Endothelial cell of umbilical vein (primary cell): ENCODE measurements at regions not wholly inside any gene's neighbourhood (a gene's known extent, or its start where the extent isn't known, plus 50 kb on each side); places are given as distances from the start of the nearest gene placed in this dataset.

Experiments
- EZH2 ChIP-seq: IDR thresholded peaks from 2 replicates; pipeline ENCODE4 v1.6.1; 2012; ENCODE audit warnings: borderline replicate concordance, low read depth, mild to moderate bottlenecking, moderate library complexity, low read length, inconsistent platforms; ENCODE audit not compliant: severe bottlenecking
- GATA2 ChIP-seq: IDR thresholded peaks from 2 replicates; pipeline ENCODE4 v1.7.0; 2011; ENCODE audit warnings: low read depth, mild to moderate bottlenecking, moderate library complexity, mixed read lengths, low read length; ENCODE audit not compliant: insufficient read length, insufficient read depth
- MAX ChIP-seq: IDR thresholded peaks from 2 replicates; pipeline ENCODE4 v1.6.1; 2011; ENCODE audit not compliant: insufficient read depth, insufficient read length
- MYC ChIP-seq: IDR thresholded peaks from one replicate; pipeline ENCODE4 v1.6.1; 2011; ENCODE audit warnings: mild to moderate bottlenecking, low read depth, low read length
- POLR2A ChIP-seq: IDR thresholded peaks from 2 replicates; pipeline ENCODE4 v1.6.1; 2012; ENCODE audit warnings: low read depth, mild to moderate bottlenecking, control low read depth, low read length
- POLR2AphosphoS5 ChIP-seq: IDR thresholded peaks from 2 replicates; pipeline ENCODE4 v1.6.1; 2012; ENCODE audit warnings: low read depth, mild to moderate bottlenecking, control low read depth, low read length, moderate library complexity; ENCODE audit not compliant: insufficient read depth
- TF ChIP-seq, protein P1 (sequence below), 2 donors: IDR thresholded peaks; 1 replicate in 1 of 2; 2 replicates in 1 of 2; pipeline ENCODE4 v1.5.1; 2011; ENCODE audit warnings: low read length in 2 of 2, mild to moderate bottlenecking in 2 of 2, moderate library complexity in 2 of 2, control low read depth in 1 of 2, inconsistent platforms in 1 of 2, low read depth in 1 of 2; ENCODE audit not compliant: insufficient read depth in 1 of 2; ENCODE audit errors: extremely low read depth in 1 of 2

- TF ChIP-seq MAX: no peak
- TF ChIP-seq MYC: no peak
- TF ChIP-seq, protein P1, sequence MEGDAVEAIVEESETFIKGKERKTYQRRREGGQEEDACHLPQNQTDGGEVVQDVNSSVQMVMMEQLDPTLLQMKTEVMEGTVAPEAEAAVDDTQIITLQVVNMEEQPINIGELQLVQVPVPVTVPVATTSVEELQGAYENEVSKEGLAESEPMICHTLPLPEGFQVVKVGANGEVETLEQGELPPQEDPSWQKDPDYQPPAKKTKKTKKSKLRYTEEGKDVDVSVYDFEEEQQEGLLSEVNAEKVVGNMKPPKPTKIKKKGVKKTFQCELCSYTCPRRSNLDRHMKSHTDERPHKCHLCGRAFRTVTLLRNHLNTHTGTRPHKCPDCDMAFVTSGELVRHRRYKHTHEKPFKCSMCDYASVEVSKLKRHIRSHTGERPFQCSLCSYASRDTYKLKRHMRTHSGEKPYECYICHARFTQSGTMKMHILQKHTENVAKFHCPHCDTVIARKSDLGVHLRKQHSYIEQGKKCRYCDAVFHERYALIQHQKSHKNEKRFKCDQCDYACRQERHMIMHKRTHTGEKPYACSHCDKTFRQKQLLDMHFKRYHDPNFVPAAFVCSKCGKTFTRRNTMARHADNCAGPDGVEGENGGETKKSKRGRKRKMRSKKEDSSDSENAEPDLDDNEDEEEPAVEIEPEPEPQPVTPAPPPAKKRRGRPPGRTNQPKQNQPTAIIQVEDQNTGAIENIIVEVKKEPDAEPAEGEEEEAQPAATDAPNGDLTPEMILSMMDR (IDR thresholded peaks at IDR 0.05; ENCODE audit: extremely low read depth in 1 of 2, insufficient read depth in 1 of 2, low read depth in 1 of 2, low read length in 2 of 2): no peak
- no peak for TF ChIP-seq POLR2A
- no peak for TF ChIP-seq POLR2AphosphoS5
- TF ChIP-seq EZH2: no peak
- no peak for TF ChIP-seq GATA2
Observed at GRCh38 chr5:158324236-158324635, 465.3 kb upstream of the CLINT1 start.
